ENCODE measurements at regions not wholly inside any gene's neighbourhood (a gene's known extent, or its start where the extent isn't known, plus 50 kb on each side); places are given as distances from the start of the nearest gene placed in this dataset.
"Not testable (repeated sequence)": the region's sequence is repeated elsewhere in the genome, so short reads cannot be mapped to it uniquely, and the experiment has no call there.

GRCh38 chr10:16242446-16242845, 194.4 kb upstream of the PTER start:
- no peak for DNase-seq

GRCh38 chr10:16242859-16243613, 193.8 kb upstream of the PTER start:
- DNase-seq, result no peak

- not testable (repeated sequence) for DNase-seq
Measured at GRCh38 chr10:16250136-16250535, 186.7 kb upstream of the PTER start.

DNA sequence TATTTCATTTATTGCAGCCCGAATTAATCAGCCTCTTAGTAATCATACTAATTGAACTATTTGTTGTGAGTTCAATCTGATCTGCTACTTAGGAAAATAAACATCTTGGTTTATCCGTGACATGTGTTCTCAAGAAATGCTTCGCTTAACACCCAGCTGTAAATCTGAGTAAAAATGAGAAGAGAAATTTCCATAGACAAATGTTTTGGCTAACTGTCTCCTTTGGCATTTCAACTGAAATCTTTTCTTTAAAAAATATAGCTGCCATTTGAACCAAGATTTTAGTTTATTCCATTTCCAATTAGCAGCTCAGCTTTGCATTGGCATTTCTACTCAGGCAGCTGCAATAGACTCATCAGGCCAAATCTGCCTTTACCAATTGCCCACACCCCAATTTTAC, 180.5 kb upstream of the PTER start:
- DNase-seq, result no peak

DNA sequence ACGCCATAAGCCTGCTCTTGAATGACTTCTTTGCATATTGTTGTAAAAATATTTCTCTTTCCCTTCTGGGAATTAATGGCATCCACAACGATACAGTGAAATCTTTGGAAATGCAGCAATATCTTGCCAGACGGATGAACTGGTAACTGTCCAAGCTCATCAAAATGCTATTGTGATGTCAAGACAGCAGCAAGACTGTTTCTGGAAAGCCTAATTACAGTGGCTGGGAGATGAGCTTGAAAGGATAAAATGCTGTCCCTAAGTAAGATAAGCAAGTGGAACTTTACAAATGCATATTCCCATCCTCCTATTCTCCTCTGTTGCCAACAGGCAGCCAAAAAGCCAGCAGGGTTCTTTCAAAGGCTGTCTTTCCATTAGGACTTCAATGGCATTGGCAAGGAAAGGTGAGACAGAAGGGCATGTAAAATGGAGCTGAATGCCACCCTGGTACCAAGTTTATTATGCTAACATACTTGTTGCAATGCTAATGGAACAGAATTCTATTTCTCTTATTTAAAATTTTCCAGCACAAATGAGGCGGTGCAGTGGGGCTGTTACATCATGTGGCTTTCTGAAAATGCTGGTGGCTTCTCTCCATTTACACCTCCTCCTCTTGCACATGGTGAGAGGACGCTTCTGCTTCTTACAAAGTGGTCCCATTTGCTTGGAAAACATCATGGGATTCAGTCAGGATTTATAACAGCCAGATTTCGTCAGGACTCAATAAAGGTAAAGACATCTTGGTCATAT, 178.3 kb upstream of the PTER start:
- DNase-seq, result no peak

DNA sequence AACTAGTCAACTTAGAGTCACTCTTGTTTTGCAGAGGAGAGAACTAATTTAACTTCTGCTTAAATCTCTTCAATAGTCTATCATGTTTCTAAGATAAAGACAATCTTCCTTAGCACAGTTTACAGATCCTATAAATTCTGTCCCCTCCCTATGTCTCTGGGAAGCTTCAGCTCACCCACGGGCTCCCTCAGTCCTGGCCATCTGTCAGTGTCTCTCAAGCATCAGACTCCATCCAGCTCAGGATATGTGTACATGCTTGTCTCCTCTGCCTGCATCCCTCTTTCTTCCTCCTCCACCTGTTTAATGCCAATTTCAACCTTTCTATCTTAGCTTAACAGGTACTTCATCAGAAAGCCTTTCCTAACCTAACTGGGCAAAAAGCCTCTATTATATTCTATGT, 177.1 kb upstream of the PTER start:
- DNase-seq, result no peak

GRCh38 chr10:16260388-16260787, 176.4 kb upstream of the PTER start:
- no peak for DNase-seq

- no peak for DNase-seq
Measured at GRCh38 chr10:16271571-16271970, 165.2 kb upstream of the PTER start.

DNA sequence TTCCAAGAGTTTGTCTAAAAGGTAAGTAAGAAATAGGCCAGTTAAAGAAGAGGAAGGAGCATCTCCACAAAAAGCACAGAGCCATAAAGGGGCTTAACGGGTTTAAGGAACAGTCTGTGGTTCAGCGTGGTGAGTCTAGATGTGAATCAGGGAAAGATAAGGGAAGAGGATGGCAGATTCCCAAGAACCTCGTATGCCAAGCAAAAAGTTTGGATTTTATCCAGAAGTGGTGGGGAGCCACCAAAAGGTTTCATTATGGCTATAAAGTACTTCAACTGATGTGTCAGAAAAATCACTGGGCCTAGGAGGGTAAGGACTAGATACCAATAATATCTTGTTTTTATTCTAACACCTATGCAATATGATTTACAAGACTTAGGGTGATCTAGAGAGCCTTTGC, 161.9 kb upstream of the PTER start:
- no peak for DNase-seq

DNA sequence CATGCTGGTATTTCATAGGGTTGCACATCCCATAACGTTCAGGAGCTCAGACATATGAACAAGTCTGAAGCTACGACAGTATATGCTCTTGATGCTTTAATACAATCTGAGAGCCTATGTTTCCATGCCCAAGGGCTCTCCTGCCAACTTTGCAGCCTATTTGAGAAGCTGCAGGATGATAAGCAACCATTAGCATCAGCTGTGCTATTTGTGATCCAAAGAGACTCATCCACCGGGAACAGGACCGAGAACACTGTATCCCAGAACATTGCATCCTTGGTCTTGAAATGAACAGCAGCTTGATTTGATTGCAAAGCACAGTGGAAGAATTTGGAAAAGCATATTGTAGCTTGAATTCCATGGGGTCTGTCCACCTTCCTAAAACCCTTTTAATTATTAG, 156.2 kb upstream of the PTER start:
- no peak for DNase-seq

DNA sequence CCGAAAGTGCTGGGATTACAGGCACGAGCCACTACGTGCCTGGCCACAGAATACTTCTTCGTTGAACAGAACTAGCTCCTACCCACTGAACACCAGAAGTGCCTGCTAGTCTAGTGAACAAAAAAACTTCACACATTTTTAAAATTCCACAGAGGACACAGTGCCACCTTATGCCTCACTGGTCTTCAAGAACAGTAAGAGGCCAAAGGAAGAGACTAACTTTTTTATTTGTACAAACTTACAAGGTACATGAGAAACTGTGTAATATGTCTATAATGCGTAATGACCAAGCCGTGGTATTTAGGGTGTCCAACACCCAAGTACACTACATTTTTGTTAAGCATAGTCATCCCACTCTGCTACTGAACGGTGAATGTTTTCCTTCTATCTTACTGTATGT, 144.4 kb upstream of the PTER start:
- DNase-seq, result no peak

DNA sequence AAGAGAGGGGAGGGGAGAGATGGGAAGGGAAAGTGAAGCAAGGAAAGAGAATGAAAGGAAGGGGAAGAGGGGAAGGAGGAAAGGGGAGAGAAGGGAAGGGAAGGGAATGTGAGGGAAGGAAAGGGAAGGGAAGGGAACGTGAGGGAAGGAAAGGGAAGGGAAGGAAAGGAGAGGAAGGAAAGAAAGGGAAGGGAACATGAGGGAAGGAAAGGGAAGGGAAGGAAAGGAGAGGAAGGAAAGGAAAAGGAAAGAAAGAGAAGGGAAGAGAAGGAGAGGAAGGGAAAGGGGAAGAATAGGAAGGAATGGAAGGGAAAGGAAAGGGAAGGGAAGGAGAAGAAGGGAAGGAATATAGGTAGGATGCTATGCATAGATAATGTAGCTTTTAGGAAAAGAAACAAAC, 139.7 kb upstream of the PTER start:
- DNase-seq, result no peak

DNA sequence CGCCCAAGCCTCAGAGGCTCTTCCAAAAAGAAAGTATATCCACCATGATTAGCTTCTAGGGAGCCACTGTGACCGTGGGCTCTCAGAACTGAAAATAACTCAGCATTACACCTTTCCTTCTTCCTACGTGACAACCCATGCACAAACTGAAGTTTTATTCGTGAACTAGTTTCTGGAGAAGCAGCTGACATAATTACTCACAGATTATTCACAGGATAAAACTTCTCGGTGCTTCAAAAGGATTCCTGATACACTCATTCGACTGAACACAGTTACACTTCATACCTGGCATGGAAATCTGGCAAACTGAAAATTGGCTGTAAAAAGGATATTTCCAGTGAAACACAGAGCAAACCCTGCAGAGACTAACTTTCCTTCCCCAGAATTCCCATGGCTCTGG, 139.2 kb upstream of the PTER start:
- DNase-seq, result no peak

GRCh38 chr10:16304311-16304710, 132.5 kb upstream of the PTER start:
- DNase-seq, result no peak

DNA sequence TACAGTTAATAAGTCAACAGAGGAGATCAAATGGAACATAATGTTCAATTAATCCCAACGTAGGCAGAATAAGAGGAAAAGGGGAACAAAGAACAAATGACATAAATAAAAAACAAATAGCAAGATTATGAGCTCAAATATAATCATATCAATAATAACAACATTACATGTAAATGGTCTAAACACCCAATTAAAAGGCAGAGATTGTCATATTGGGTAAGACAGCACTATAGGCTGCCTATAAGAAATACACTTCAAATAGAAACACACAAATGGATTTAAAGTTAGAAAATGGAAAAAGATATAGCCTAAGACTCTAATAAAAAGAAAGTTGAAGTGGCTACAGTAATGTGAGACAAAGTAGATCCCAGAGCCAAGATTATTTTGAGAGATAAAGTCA, 126.4 kb upstream of the PTER start:
- no peak for DNase-seq

- no peak for DNase-seq
Measured at GRCh38 chr10:16314259-16314658, 122.6 kb upstream of the PTER start.

DNA sequence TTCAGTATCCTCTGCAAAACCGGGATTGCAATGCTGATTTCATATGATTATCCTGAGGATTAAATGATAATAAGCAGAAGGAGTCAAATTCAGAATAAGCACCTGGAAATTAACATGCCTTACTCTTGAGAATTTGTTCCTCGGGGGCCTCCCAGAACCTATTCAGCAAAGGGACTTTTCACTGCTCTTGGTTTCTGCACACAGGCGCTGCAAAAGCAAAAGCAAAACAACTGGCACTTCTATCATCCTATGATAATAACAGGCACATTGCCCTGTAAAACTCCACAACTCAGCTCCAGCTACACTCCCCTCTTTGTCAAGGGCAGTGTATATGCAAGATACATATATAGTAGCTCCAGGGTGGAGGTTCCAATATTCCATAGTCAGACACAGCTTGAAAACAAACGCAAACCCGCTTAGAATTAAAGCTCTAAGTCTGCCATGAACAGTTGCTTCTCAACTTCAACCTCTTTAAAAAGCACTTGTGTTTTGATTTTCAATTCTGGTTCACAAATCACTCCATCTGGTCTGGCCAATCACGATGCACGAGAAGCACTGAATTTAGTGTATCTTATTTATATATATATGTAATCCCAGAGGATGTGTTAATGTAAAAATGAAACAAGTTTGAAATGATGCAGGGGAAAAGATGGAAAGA, 119.9 kb upstream of the PTER start:
- DNase-seq, result no peak

DNA sequence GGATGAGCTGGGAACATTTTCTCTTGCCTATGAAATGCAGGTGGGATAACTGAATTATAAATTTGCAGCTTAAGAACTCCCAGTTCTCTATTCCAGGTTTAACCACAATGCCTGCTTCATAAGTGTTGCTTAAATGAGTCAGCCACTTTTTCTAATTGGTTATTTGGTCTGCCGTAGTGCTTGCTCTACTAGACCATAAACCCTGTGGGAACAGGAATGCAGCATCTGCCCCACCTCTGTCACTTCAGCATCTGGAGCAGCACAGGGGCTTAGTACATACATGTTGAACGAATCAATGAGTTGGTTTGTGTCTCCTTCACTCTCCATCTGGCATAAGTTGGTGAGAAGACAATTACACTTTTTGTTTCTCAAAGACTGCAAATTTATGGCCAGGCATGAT, 95.2 kb upstream of the PTER start:
- no peak for DNase-seq

DNA sequence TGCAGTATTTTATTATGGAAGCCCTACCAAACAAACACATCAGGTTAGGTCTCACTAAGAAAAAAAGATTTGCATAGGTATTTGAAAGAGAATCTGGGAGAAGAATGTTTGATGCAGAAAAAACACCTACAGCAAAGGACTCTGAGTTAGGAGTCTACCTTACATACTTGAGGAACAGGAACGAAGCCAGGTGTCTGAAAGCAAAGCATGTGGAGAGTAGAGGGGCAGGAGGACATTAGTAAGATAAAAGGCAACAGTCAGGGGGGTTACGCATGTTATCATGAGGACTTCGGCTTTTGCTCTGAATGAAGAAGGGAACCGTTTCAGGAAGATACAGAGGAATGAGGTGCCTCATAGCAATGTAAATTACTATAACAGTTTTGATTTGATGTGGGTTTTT, 87.9 kb upstream of the PTER start:
- no peak for DNase-seq

GRCh38 chr10:16352146-16352545, 84.7 kb upstream of the PTER start:
- no peak for DNase-seq

DNA sequence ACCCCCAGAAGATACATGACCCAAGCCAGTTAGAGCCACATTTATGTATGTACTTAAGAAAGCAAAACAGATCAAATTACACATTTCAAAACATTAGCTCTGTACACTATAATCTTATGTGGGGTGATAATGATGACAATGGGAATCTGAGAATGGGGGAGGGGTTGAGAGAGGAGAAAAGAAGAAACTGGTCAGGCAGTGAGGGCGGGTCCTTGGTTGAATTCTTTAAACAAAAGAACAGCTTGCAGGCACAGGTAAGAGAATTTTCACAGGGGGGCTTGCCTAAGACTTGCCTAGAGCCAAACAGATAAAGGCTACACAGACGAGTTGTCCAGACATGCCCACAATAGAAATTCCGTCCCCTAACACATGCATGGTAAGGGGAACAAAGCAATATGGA, 76.8 kb upstream of the PTER start:
- no peak for DNase-seq

- no peak for DNase-seq
Measured at GRCh38 chr10:16360425-16360824, 76.4 kb upstream of the PTER start.

- no peak for DNase-seq
Measured at GRCh38 chr10:16361086-16361485, 75.7 kb upstream of the PTER start.

GRCh38 chr10:16363741-16364140, 73.1 kb upstream of the PTER start:
- no peak for DNase-seq
